OCI-M1 (cell line): ENCODE measurements at regions not wholly inside any gene's neighbourhood (a gene's known extent, or its start where the extent isn't known, plus 50 kb on each side); places are given as distances from the start of the nearest gene placed in this dataset.
A peak's percentile ranks its signal among the peaks of the same experiment; 100 is the strongest.

Experiments
- DNase-seq: peaks from one replicate; lab custom pipeline; 2025; lab: John Stamatoyannopoulos, UW

GRCh38 chr1:22376546-22376945, 75.1 kb upstream of the ZBTB40 start:
- no peak for DNase-seq

- DNase-seq = no peak
Measured at GRCh38 chr1:22376976-22377375, 74.7 kb upstream of the ZBTB40 start.

GRCh38 chr1:22379566-22379965, 72.1 kb upstream of the ZBTB40 start:
- no peak for DNase-seq

- no peak for DNase-seq
Measured at GRCh38 chr1:22380024-22380785, 71.4 kb upstream of the ZBTB40 start.

GRCh38 chr1:22383526-22384294, 67.9 kb upstream of the ZBTB40 start:
- DNase-seq = no peak

GRCh38 chr1:22385537-22385936, 66.1 kb upstream of the ZBTB40 start:
- DNase-seq = no peak

- no peak for DNase-seq
Measured at GRCh38 chr1:22386774-22387173, 64.9 kb upstream of the ZBTB40 start.

GRCh38 chr1:22387919-22388580, 63.6 kb upstream of the ZBTB40 start:
- DNase-seq = no peak

- DNase-seq = no peak
Measured at GRCh38 chr1:22388671-22389450, 62.8 kb upstream of the ZBTB40 start.

- DNase-seq = no peak
Measured at GRCh38 chr1:22393587-22393986, 58.1 kb upstream of the ZBTB40 start.

GRCh38 chr1:22398656-22399420, 52.8 kb upstream of the ZBTB40 start:
- DNase-seq = peak; percentile 35

- DNase-seq = no peak
Measured at GRCh38 chr1:22399421-22400091, 52.1 kb upstream of the ZBTB40 start.
